ENCODE measurements at regions not wholly inside any gene's neighbourhood (a gene's known extent, or its start where the extent isn't known, plus 50 kb on each side); places are given as distances from the start of the nearest gene placed in this dataset.

GRCh38 chr20:22922987-22923386, 112.1 kb upstream of the SSTR4 start:
- DNase-seq = no peak

GRCh38 chr20:22924046-22924737, 110.9 kb upstream of the SSTR4 start:
- DNase-seq = no peak

- no peak for DNase-seq
Measured at GRCh38 chr20:22924949-22925612, 110.0 kb upstream of the SSTR4 start.

GRCh38 chr20:22925613-22925983, 109.5 kb upstream of the SSTR4 start:
- no peak for DNase-seq

GRCh38 chr20:22927537-22927936, 107.6 kb upstream of the SSTR4 start:
- DNase-seq = no peak

GRCh38 chr20:22928679-22929078, 106.4 kb upstream of the SSTR4 start:
- DNase-seq = no peak

- DNase-seq = no peak
Measured at GRCh38 chr20:22929661-22930060, 105.5 kb upstream of the SSTR4 start.

GRCh38 chr20:22931653-22932608, 103.2 kb upstream of the SSTR4 start:
- no peak for DNase-seq

- no peak for DNase-seq
Measured at GRCh38 chr20:22939181-22939580, 95.9 kb upstream of the SSTR4 start.

GRCh38 chr20:22940350-22940749, 94.8 kb upstream of the SSTR4 start:
- DNase-seq = no peak

GRCh38 chr20:22941550-22941949, 93.6 kb upstream of the SSTR4 start:
- no peak for DNase-seq

GRCh38 chr20:22942742-22943141, 92.4 kb upstream of the SSTR4 start:
- no peak for DNase-seq

GRCh38 chr20:22944062-22944461, 91.0 kb upstream of the SSTR4 start:
- DNase-seq = no peak

GRCh38 chr20:22944936-22945335, 90.2 kb upstream of the SSTR4 start:
- no peak for DNase-seq

GRCh38 chr20:22946596-22946995, 88.5 kb upstream of the SSTR4 start:
- DNase-seq = no peak

- no peak for DNase-seq
Measured at GRCh38 chr20:22949331-22950109, 85.6 kb upstream of the SSTR4 start.

GRCh38 chr20:22951966-22952365, 83.1 kb upstream of the SSTR4 start:
- no peak for DNase-seq

GRCh38 chr20:22954661-22955060, 80.5 kb upstream of the SSTR4 start:
- no peak for DNase-seq

- no peak for DNase-seq
Measured at GRCh38 chr20:22958390-22958789, 76.7 kb upstream of the SSTR4 start.

GRCh38 chr20:22962567-22963439, 72.3 kb upstream of the SSTR4 start:
- no peak for DNase-seq

- DNase-seq = no peak
Measured at GRCh38 chr20:22963581-22963980, 71.5 kb upstream of the SSTR4 start.

All from activated CD4-positive, CD25-positive, alpha-beta regulatory T cell treated with anti-CD3 and anti-CD28 coated beads, Interleukin-2, amount 50 U/mL, for 72 hours (primary cell).